Upper lobe of right lung (tissue), 1 donor: ENCODE measurements at regions not wholly inside any gene's neighbourhood (a gene's known extent, or its start where the extent isn't known, plus 50 kb on each side); places are given as distances from the start of the nearest gene placed in this dataset.
"Not testable (repeated sequence)": the region's sequence is repeated elsewhere in the genome, so short reads cannot be mapped to it uniquely, and the experiment has no call there.

Experiments
- ATAC-seq: fragments of 200-7000 bp; cut with Tn5 transposase; one replicate; pipeline ENCODE4 v1.9.1; 2020; ENCODE audit warnings: mild to moderate bottlenecking, moderate library complexity
- DNase-seq: peaks from one replicate; pipeline ENCODE4 v3.0.0-alpha.2; 2020
- H3K27ac ChIP-seq: fragments of 200-600 bp; one replicate; pipeline ENCODE4 v1.8.0; 2022
- H3K27me3 ChIP-seq: fragments of 200-600 bp; one replicate; pipeline ENCODE4 v1.8.0; 2022; ENCODE audit warnings: mild to moderate bottlenecking
- H3K36me3 ChIP-seq: fragments of 200-600 bp; one replicate; pipeline ENCODE4 v1.8.0; 2022
- H3K4me1 ChIP-seq: fragments of 200-600 bp; one replicate; pipeline ENCODE4 v1.8.0; 2022
- H3K4me3 ChIP-seq: fragments of 200-600 bp; one replicate; pipeline ENCODE4 v1.8.0; 2022; ENCODE audit warnings: mild to moderate bottlenecking
- H3K9me3 ChIP-seq: fragments of 200-600 bp; one replicate; pipeline ENCODE4 v1.8.0; 2022
- CTCF ChIP-seq: fragments of 200-600 bp; IDR thresholded peaks from one replicate; pipeline ENCODE4 v1.8.0; 2022; ENCODE audit warnings: antibody characterized with exemption
- intact Hi-C: fragments of 100-400 bp; cut with DNase I; formaldehyde crosslinking; loops from one replicate; pipeline ENCODE4 v1.11.0; 2022
- donor health status: DM: no; HTN: yes; CAD: no; lungs with severe emphysema.

- H3K27me3 ChIP-seq = peaks cover 7% of the 10 kb centered on the region
- H3K27ac ChIP-seq = no peak overlapping the region
- H3K36me3 ChIP-seq = no peaks in the 10 kb centered on the region
- DNase-seq (no peak), ATAC-seq (no peak)
- intact Hi-C loops = no loop called here
- H3K9me3 ChIP-seq = no peaks in the 10 kb centered on the region
- no peaks in the 10 kb centered on the region for H3K4me1 ChIP-seq
- TF ChIP-seq CTCF = no peak
- H3K4me3 ChIP-seq = no peak overlapping the region
Measured at GRCh38 chr3:71942432-71943187, 157.7 kb upstream of the PROK2 start.

- Histone ChIP-seq H3K9me3 (no peaks in the 10 kb centered on the region), H3K4me3 (no peak overlapping the region), H3K27ac (no peak overlapping the region), H3K36me3 (no peaks in the 10 kb centered on the region), H3K27me3 (peaks cover 7% of the 10 kb centered on the region), H3K4me1 (no peaks in the 10 kb centered on the region)
- ATAC-seq (no peak), DNase-seq (no peak)
- intact Hi-C loops = no loop called here
- TF ChIP-seq CTCF = no peak
Measured at GRCh38 chr3:71940486-71940885, 155.5 kb upstream of the PROK2 start.

GRCh38 chr3:71938081-71938480 is 153.1 kb upstream of the PROK2 start:
- intact Hi-C loops, H3K36me3 ChIP-seq, H3K27me3 ChIP-seq, H3K4me3 ChIP-seq, H3K4me1 ChIP-seq, ATAC-seq, DNase-seq, H3K27ac ChIP-seq, H3K9me3 ChIP-seq: not testable (repeated sequence)

- H3K4me1 ChIP-seq = no peaks in the 10 kb centered on the region
Measured at GRCh38 chr3:71936681-71937080, 151.7 kb upstream of the PROK2 start.

GRCh38 chr3:71934520-71935270 is 149.7 kb upstream of the PROK2 start:
- ATAC-seq = no peak
- TF ChIP-seq CTCF = no peak

More at GRCh38 chr3:71936681-71937080, 151.7 kb upstream of the PROK2 start:
- intact Hi-C loops = no loop called here
- DNase-seq (no peak), ATAC-seq (no peak)
- Histone ChIP-seq H3K36me3 (no peaks in the 10 kb centered on the region), H3K9me3 (no peaks in the 10 kb centered on the region), H3K27me3 (no peaks in the 10 kb centered on the region), H3K27ac (no peak overlapping the region), H3K4me3 (no peak overlapping the region)
- no peak for TF ChIP-seq CTCF

GRCh38 chr3:71931922-71932321 is 147.0 kb upstream of the PROK2 start:
- Histone ChIP-seq H3K4me3 (no peak overlapping the region), H3K9me3 (no peaks in the 10 kb centered on the region), H3K4me1 (no peaks in the 10 kb centered on the region), H3K27me3 (no peaks in the 10 kb centered on the region), H3K36me3 (no peaks in the 10 kb centered on the region), H3K27ac (no peak overlapping the region)
- intact Hi-C loops = no loop called here
- no peak for TF ChIP-seq CTCF
- no peak for DNase-seq
- no peak for ATAC-seq

More at GRCh38 chr3:71934520-71935270, 149.7 kb upstream of the PROK2 start:
- no peak overlapping the region for H3K4me3 ChIP-seq
- no peaks in the 10 kb centered on the region for H3K4me1 ChIP-seq
- H3K9me3 ChIP-seq = no peaks in the 10 kb centered on the region
- H3K36me3 ChIP-seq = no peaks in the 10 kb centered on the region
- no peak overlapping the region for H3K27ac ChIP-seq
- no peak for DNase-seq
- intact Hi-C loops = no loop called here
- H3K27me3 ChIP-seq = no peaks in the 10 kb centered on the region
